Right ventricle myocardium superior (tissue), 1 donor: ENCODE measurements at regions not wholly inside any gene's neighbourhood (a gene's known extent, or its start where the extent isn't known, plus 50 kb on each side); places are given as distances from the start of the nearest gene placed in this dataset.

Experiments
- ATAC-seq: fragments of 200-7000 bp; cut with Tn5 transposase; one replicate; pipeline ENCODE4 v1.9.1; 2020; ENCODE audit warnings: mild to moderate bottlenecking; ENCODE audit not compliant: poor library complexity
- DNase-seq: peaks from one replicate; pipeline ENCODE4 v3.0.0-alpha.2; 2020
- intact Hi-C: fragments of 100-400 bp; cut with DNase I; formaldehyde crosslinking; loops from one replicate; pipeline ENCODE4 v1.11.2; 2022
- donor health status: DM: no; HTN: yes; CAD: no; lungs with severe emphysema.

GRCh38 chr12:110794623-110795280, 52.0 kb upstream of the CCDC63 start:
- intact Hi-C loops, result no loop called here
- DNase-seq (peak; percentile 73), ATAC-seq (peak; percentile 75)

DNA sequence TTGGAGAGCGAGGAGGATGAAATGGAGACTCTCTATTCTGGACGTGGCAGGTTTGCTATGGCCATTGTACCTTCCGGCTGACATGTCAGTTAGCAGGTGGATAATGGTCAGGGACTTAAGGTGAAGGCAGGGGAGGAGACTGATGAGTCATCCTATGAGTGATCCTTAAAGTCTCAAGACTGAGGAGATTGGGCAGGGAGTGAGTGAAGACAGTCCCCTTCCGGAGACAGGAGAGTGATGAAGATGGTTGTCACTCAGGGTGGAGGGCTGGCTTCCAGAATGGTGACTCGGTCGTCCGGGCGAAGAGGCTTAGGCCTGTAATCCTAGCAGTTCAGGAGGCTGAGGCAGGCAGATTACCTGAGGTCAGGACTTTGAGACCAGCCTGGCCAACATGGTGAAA, 49.8 kb upstream of the CCDC63 start:
- intact Hi-C loops, result no loop called here
- no peak for DNase-seq
- ATAC-seq, result no peak
